Left renal cortex interstitium (tissue), 4 donors: ENCODE measurements at regions not wholly inside any gene's neighbourhood (a gene's known extent, or its start where the extent isn't known, plus 50 kb on each side); places are given as distances from the start of the nearest gene placed in this dataset.

Experiments
- DNase-seq, 4 donors: peaks; one replicate each; pipeline ENCODE4 v3.0.0-alpha.2; 2013; ENCODE audit warnings: low read depth in 4 of 4, low spot score in 2 of 4, missing footprints in 1 of 4

DNA sequence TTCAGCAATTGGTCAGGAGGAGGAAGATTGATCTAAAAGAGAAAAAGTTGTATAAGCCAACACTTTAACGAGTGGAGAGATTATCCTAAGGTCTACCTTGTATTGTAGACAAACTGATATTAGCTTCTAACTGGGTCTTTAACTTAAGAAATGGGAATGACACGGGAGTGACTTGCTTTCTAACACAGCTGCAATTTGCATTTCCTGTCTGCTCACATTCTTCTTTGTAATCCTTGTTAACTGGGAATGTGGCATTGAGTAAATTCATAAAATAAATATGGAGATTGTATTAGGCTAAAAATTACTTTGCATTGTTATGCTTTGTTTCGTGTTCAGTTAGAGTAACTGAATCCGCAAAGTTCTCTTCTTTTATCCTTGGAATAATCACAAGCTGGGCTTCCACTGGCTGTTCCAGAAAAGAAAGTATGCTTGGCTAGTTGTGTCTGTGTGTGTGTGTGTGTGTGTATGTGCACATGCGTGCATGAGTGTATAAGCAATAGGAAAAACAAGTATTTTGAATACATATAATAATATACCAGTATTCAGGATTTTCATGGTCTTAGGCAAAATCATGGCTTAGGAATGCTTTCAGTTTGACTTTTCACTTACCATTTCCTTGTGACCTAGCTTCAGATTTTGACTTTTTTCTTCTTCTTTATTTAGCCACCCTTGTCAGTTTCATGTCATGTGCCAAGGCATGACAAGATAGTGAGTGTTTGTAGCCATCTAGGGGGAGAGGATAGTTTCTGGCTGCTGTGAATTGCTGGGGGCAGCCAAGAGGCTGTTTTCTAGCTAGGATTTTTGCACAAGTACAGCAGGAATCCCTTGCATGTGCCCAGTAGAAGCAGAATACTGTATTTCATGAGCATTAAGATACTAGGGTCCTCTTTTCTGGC, 54.5 kb upstream of the FZD8 start:
- no peak for DNase-seq

DNA sequence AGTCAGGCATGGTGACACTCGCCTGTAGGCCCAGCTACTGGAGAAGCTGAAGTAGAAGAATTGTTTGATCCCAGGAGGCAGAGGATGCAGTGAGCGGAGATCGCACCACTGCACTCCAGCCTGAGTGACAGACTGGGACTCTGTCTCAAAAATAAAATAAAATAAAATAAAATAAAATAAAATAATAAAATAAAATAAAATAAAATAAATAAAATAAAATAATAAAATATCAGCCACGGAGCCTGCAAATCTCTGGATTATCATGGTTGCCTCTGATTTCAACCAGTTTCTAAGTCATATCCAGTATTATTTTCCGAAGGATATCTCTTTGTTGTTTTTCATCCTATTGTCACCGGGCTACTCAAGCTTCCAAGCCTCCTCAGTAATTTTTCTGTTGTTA, 51.7 kb upstream of the FZD8 start:
- DNase-seq: no peak
